ENCODE measurements at regions not wholly inside any gene's neighbourhood (a gene's known extent, or its start where the extent isn't known, plus 50 kb on each side); places are given as distances from the start of the nearest gene placed in this dataset.

DNA sequence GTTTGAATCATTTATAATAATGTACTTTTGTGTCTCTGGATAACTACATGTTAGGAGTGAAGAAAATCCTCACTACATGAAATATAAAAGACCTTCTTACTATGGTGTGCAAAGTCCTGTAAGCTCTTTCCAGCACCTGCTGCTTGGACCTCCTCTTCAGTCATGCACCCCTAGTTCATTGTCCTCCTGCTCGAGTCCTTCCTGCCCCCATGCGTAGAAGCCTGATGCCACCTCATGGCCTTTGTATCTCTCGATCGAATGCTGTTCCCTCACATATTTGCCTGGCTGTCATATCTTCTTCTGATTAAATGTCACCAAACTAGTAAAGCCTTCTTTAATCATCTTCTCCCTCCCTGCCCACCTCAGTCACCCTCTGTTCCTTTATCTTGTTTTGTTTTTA is 49.9 kb upstream of the SUCLG2 start:
- no peak for DNase-seq (ENCODE audit: low spot score)
